ENCODE measurements at regions not wholly inside any gene's neighbourhood (a gene's known extent, or its start where the extent isn't known, plus 50 kb on each side); places are given as distances from the start of the nearest gene placed in this dataset.

- DNase-seq: peak; percentile 47
These were observed 113.0 kb downstream of the PLEKHG1 start for GRCh38 chr6:150712505-150713252.

DNA sequence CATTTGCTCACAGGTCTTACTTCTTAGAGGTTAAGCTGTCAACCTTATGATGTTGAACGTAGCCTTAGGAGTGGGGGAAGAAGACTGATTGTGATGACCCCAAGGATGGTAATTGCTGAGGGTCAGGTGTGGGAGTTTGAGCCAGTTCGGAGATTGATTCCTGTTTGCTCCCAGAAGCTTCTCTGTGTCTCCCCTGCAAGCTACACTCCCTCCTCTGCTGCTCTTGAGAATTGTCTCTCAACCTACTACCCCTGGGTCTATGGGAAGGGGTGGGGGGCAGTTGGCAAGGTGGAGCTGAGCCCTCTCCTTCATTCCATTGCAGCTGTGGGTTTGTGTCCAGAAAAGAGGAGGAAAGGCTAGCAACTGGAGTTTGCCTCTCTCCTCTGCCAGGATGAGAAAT, 113.8 kb downstream of the PLEKHG1 start:
- no peak for DNase-seq

DNA sequence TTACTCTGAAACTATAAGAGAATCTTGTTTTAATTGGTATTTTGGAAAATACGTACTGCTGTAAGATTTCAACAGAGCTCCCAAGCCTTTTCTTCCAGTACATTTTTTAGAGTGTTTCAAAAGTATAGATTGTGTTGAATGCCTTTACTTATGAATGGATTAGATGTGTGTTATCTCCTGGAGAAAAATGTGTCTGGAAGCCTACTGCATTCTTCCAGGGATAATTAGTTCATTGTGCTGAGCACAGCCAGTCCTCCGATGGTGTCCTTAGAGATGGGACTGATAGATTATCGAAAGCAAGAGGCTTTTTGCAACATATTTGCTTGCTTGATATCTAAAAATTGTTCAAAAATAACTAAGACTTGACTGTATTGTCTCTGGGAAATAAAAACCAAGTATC, 114.2 kb downstream of the PLEKHG1 start:
- no peak for DNase-seq

GRCh38 chr6:150715133-150715532, 115.4 kb downstream of the PLEKHG1 start:
- DNase-seq: no peak

- no peak for DNase-seq
These were observed 117.7 kb downstream of the PLEKHG1 start for GRCh38 chr6:150717419-150717818.

DNA sequence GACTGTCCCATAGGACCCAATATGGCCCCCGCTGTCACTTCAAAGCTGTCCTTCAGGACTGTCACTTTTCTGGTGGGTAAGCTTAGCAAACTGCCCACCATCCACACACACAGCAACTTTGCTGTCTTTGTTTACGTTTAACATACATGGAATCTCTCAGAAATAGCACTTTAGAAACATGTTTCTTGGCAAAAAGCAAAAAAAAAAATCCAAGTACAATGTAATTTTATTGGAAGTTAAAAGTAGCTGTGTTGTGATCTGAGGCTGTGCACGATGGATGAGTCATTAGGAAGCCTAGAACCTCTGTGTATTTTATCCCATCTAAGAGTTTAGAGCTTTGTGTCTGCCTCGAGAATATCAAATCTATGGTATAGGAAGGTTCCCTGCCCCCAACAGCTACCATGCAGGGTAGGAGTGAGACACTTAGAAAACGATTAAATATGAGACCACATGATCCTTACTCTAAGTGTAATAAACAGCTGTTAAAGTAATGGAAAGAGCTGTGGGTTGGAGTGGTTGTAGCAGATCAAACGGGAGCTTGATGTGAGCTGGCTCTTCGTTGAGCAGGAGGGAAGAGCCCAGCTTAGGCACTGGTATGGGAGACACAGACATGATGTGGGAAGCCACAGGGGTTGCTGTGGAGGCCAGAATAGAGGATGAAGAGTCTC, 119.5 kb downstream of the PLEKHG1 start:
- DNase-seq: peak; percentile 37

- DNase-seq: no peak
These were observed 120.1 kb downstream of the PLEKHG1 start for GRCh38 chr6:150719831-150720230.

DNA sequence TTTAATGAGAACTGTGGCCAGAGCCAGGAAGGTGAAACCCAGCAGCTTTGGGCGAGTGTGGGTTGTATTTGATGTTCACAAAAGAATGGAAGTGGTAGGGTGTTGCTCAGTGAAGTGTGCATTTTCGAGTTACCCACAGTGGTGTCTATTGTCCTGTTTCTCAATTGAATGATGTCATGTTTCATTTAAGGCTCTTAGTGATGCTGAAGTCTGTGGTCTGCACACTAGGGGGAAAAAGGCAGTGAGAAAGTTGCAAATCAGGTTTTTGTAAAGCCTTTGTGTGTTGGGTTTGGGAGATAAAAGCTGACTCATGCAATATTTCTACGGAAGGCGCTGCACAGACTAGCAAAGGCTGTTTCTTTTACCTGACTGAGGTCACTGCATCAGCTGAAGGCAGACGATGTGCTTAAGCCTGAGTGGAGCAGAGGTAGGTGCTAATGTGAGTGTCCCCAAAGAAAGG, 121.1 kb downstream of the PLEKHG1 start:
- DNase-seq: peak; percentile 69

GRCh38 chr6:150721418-150722266, 122.0 kb downstream of the PLEKHG1 start:
- DNase-seq: no peak

DNA sequence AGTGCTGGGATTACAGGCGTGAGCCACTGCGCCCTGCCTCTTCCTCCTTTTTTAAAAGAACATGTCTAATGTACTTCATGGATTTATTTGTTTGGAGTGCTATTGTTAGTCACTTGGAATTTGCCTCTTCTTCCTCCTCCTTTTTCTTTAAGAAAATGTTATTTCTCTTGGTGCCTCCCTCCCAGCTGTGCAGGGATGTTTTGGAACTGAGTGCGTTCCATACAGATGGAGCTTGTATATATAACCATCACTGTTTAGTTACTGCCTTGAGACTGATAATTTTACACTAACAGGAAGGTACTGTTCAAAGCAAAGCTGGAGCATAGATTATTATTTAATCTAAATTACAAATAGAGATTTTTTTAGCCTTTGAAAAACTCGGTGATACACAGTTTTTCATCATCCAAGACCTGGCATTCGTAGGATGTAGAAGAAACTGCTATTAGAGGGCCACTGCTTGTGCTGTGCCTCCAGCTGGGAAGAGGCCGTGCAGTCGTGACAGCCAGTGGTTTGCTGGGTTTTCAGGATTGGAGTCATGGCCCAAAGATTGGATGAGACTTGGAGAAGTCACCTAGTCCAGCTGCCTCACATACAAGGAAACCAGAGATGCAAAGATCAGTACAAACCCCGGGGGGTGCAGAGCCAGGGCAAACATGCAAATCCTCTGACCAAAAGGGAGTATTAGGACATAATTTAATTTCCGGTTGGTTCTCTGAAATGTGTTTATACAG, 123.1 kb downstream of the PLEKHG1 start:
- no peak for DNase-seq

DNA sequence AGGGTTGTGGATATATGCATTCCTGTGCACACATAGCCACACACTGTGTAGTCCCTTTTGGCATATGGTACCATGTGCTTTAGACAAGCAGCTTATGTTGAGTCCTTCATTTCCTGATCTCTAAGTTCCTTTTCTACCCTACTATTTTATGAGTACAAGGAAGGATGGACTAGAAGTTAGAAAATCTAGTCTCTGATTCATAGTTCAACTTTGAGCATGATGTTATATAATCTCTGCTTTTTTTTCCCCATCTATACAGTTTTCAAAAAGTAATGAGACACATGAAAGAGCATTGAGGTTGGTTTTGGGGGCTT, 123.6 kb downstream of the PLEKHG1 start:
- no peak for DNase-seq

DNA sequence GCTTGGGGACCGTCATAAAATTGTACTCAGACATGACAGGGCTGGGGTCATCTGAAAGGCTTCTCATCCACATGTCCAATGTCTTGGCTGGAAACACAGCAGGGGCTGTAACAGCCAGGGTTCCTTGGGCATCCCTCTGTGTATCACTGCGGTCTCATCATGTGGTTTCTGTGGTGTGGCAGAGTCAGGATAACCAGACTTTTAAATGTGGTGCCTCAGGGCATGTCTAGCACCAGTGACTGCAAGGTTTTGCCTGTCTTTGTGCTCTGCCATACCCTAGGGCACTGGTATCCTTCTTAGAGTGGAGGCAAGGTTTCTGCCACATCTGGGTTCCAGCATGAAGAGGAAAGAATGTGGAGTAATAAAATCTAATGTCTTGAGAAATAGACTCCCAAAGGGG, 124.2 kb downstream of the PLEKHG1 start:
- no peak for DNase-seq

DNA sequence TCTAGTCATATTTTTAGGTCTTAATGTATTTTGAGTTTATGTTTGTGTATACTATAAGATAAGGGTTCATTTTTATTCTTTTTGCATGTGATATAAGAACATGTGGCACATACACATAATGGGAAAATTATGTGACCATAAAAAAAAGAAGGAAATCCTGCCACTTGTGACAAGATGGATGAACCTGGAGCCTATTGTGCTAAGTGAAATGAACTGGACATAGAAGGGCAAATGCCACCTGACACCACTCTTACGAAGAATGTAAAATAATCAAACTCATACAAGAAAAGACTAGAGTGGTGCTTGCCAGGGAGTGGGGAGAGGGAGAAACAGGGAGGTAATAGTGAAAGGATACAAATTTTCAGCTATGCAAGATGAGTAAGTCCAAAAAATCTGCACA, 126.1 kb downstream of the PLEKHG1 start:
- DNase-seq: no peak

GRCh38 chr6:150729188-150729748, 129.6 kb downstream of the PLEKHG1 start:
- DNase-seq: no peak

DNA sequence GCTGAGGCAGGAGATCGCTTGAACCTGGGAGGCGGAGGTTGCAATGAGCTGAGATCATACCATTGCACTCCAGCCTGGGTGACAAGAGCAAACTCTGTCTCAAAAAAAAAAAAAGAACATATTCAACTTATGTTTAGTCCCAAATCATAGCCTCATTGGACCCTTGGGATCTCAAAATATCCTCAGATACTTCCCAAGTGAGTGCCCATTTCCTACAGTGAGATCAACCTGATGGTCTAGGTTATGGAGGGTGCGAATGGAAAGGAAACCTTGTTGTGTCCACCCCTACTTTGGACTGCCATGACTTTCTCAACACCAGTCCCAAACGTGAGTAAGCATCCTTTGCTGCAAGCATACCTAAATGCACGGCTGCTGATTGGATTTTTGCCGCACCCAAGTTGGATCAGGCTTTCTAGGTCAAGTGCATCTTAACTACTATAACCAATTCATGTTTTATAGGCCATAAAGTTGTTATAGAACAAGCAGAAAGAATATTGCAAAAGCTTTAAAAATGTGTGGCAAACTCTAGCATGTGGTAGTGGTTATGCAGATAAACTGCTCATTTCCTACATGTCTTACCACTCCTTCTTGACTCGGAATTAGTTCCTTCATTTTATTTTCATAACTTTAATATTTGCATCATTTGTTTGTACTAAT, 131.2 kb downstream of the PLEKHG1 start:
- no peak for DNase-seq

DNA sequence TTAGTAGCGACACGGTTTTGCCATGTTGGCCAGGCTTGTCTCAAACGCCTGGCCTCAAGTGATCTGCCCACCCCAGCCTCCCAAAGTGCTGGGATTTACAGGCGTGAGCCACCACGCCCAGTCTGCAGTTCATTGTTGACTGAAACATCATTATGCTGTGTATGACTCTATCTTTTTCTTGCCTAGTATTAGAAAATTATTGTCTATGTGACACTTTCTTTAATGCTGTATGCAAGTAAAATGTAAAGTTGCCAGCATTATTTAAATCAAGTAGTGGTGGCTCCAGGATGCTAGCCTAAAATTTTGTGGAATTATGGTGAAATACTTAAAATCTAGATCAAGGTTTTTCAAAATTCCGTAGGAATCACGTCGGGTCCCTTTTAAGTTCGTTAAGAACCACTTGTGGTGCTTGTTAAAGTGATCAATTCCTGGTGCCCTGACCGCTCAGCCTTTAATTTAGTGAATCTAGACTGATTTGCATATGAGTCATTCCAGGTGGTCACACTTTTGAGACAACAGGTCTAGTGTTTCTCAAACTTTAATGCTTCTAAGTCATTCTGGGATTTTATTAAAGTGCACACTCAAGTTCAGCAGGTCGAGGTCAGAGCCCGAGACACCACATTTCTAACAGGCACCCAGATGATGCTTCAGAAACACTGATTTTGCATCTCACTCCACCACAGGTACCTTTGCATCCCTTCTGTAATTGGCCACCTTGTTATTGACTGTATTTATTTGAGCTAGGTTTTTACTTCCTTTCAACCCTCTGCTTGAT, 132.6 kb upstream of the MTHFD1L start:
- DNase-seq: no peak

GRCh38 chr6:150733726-150734125, 131.8 kb upstream of the MTHFD1L start:
- no peak for DNase-seq

- DNase-seq: no peak
These were observed 131.3 kb upstream of the MTHFD1L start for GRCh38 chr6:150734235-150734634.

GRCh38 chr6:150735341-150735851, 130.1 kb upstream of the MTHFD1L start:
- peak; percentile 41 for DNase-seq

DNA sequence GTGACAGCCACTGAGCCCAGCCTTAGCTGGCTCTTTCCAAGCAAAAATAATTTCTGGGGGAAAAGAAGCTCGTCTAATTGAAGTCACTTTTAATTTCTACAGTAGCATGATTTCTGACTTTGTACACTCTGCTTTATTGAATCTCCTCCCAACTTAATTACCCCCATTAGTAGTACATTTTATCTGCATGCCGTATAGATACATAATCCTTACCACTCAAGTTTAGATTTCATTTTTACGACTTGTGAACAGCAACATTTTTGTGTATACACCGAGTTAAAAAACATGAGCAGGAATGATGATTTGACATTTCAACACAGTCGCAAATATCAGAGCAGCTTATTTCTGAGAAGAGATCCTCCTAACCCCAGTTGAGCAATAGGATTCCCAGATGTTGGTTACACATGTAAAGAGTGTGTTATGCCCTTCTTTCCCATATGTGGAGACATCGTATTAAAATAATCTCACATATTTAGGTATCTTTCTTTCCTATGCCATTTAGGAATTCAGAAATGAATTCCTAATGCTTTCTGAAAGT, 127.3 kb upstream of the MTHFD1L start:
- no peak for DNase-seq

All from tongue (tissue), 1 donor.